Kidney (tissue), 13 donors: ENCODE measurements at regions not wholly inside any gene's neighbourhood (a gene's known extent, or its start where the extent isn't known, plus 50 kb on each side); places are given as distances from the start of the nearest gene placed in this dataset.

Experiments used
- DNase-seq, 5 donors: peaks; one replicate each; pipeline ENCODE4 v3.0.0-alpha.2; 2013 to 2020
- FAIRE-seq: peaks from 2 replicates; lab custom pipeline; 2012; peaks lifted over from hg19 to GRCh38; lab: Jason Lieb, UNC
- H3K27ac ChIP-seq, 2 donors: one replicate each; pipeline ENCODE4 v1.7.0; 2013; ENCODE audit warnings: low read depth in 2 of 2, low read length in 2 of 2, inconsistent platforms in 1 of 2
- H3K27me3 ChIP-seq: one replicate; pipeline ENCODE4 v1.7.1; 2013; ENCODE audit warnings: low read length, inconsistent platforms; ENCODE audit not compliant: control insufficient read depth, insufficient read depth
- H3K36me3 ChIP-seq, 3 donors: one replicate each; pipeline versions ENCODE4 v1.7.0 to v1.7.1; 2013; ENCODE audit warnings: low read length in 3 of 3, control low read depth in 1 of 3, inconsistent platforms in 1 of 3; ENCODE audit not compliant: insufficient read depth in 3 of 3, control insufficient read depth in 2 of 3
- H3K4me1 ChIP-seq, 3 donors: one replicate each; pipeline versions ENCODE4 v1.7.0 to v1.7.1; 2013; ENCODE audit warnings: low read length in 3 of 3, inconsistent platforms in 1 of 3, low read depth in 1 of 3; ENCODE audit not compliant: control insufficient read depth in 2 of 3, insufficient read depth in 2 of 3
- H3K4me3 ChIP-seq, 3 donors: one replicate each; pipeline versions ENCODE4 v1.7.0 to v1.8.1; 2013; ENCODE audit warnings: low read length in 3 of 3, control low read depth in 1 of 3, inconsistent platforms in 1 of 3
- H3K9ac ChIP-seq, 3 donors: one replicate each; pipeline versions ENCODE4 v1.7.0 to v1.7.1; 2013; ENCODE audit warnings: low read length in 3 of 3, control low read depth in 1 of 3, inconsistent platforms in 1 of 3
- H3K9me3 ChIP-seq, 3 donors: one replicate each; pipeline versions ENCODE4 v1.7.0 to v1.7.1; 2013; ENCODE audit warnings: low read length in 3 of 3, control low read depth in 1 of 3, inconsistent platforms in 1 of 3; ENCODE audit not compliant: control insufficient read depth in 2 of 3, insufficient read depth in 1 of 3
- intact Hi-C: fragments of 100-400 bp; cut with DNase I; formaldehyde crosslinking; loops from one replicate; pipeline ENCODE4 v1.11.1; 2022
- TF ChIP-seq, protein P1 (sequence below): IDR thresholded peaks from 3 replicates; pipeline ENCODE4 v1.5.1; 2012; ENCODE audit warnings: mild to moderate bottlenecking, moderate library complexity, borderline replicate concordance; ENCODE audit not compliant: insufficient read depth; ENCODE audit errors: extremely low read depth
- donor health status: control.
- donor health status: control.
- donor health status: control.
- donor health status: control.
- donor health status: control.
- donor health status: DM: yes; HTN: yes; CAD: no.
- donor health status: Normal renal cell carcinoma (clear cell type).

DNA sequence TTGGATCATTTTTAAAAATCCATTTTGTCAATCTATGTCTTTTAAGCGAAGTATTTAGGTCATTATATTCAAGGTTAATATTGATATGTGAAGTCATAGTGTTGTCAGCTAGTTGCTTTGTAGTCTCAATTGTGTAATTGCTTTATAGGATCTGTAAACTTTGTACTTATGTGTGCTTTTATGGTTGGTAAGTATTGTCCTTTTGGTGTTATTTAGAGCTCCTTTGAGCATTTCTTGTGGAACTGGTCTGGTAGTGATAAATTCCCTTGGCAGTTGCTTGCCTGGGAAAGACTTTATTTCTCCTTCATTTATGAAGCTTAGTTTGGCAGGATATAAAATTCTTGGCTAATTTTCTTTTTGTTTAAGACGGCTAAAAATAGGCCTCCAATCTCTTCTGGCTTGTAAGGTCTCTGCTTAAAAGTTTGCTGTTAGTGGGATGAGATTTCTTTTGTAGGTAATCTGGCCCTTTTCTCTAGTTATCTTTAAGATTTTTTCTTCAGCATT lies 368.8 kb downstream of the SPRY2 start:
- no peaks in the 10 kb centered on the region for H3K27me3 ChIP-seq

DNA sequence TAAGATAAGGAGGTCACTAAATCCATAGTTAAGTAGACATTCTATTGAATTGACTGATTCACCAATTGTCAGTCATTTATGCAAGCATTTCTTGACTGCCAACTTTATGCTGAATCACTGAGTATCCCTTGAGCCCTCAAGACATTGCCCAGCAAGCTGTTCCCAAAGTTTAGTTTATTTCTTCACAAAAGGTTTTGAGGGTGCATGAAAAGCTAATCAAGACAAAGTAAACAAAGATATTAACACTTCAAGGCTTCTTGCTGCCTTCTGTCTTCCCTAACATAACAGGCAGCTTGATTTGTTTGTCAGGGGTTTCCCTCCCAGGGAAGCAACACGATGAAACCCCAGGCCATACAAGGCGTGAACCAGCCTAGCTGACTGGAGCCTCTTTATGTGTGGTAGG lies 374.4 kb downstream of the SPRY2 start:
- intact Hi-C loops = no loop called here
- FAIRE-seq (no peak), DNase-seq (no peak)
- Histone ChIP-seq H3K27ac (no peak overlapping the region), H3K36me3 (no peaks in the 10 kb centered on the region), H3K4me1 (no peaks in the 10 kb centered on the region), H3K9me3 (no peaks in the 10 kb centered on the region), H3K9ac (no peak overlapping the region), H3K4me3 (no peak overlapping the region), H3K27me3 (no peaks in the 10 kb centered on the region)
- TF ChIP-seq, protein P1, sequence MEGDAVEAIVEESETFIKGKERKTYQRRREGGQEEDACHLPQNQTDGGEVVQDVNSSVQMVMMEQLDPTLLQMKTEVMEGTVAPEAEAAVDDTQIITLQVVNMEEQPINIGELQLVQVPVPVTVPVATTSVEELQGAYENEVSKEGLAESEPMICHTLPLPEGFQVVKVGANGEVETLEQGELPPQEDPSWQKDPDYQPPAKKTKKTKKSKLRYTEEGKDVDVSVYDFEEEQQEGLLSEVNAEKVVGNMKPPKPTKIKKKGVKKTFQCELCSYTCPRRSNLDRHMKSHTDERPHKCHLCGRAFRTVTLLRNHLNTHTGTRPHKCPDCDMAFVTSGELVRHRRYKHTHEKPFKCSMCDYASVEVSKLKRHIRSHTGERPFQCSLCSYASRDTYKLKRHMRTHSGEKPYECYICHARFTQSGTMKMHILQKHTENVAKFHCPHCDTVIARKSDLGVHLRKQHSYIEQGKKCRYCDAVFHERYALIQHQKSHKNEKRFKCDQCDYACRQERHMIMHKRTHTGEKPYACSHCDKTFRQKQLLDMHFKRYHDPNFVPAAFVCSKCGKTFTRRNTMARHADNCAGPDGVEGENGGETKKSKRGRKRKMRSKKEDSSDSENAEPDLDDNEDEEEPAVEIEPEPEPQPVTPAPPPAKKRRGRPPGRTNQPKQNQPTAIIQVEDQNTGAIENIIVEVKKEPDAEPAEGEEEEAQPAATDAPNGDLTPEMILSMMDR = no peak

More for the DNA sequence above, 368.8 kb downstream of the SPRY2 start:
- Histone ChIP-seq H3K9me3 (no peaks in the 10 kb centered on the region), H3K36me3 (no peaks in the 10 kb centered on the region), H3K9ac (no peak overlapping the region), H3K27ac (no peak overlapping the region), H3K4me3 (no peak overlapping the region), H3K4me1 (no peaks in the 10 kb centered on the region)
- TF ChIP-seq, protein P1 = no peak
- intact Hi-C loops = no loop called here
- no peak for DNase-seq
- FAIRE-seq = no peak

DNA sequence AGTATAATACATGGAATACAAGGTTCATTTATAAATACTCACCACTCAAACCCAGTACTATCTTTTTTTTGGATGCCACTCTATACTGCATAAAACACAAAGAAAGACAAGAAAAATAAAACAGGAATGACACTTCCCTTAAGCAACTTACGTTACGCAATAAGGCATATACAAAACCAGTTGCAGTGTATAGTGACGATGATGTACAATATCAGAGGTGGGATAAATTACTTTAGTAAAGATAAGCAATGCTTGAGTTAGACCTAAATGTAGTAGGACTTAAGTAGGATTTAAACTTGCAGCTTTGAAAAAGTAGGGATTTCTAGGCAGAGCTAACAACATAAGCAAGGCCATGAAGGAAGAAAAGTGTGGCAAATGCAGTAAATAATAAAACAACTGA lies 374.9 kb downstream of the SPRY2 start:
- H3K27me3 ChIP-seq = no peaks in the 10 kb centered on the region
- no peaks in the 10 kb centered on the region for H3K9me3 ChIP-seq
- no peak overlapping the region for H3K27ac ChIP-seq
- DNase-seq (no peak), FAIRE-seq (no peak)
- no peak overlapping the region for H3K4me3 ChIP-seq
- TF ChIP-seq, protein P1 = no peak
- H3K36me3 ChIP-seq = no peaks in the 10 kb centered on the region
- no peaks in the 10 kb centered on the region for H3K4me1 ChIP-seq
- H3K9ac ChIP-seq = no peak overlapping the region
- intact Hi-C loops = no loop called here

DNA sequence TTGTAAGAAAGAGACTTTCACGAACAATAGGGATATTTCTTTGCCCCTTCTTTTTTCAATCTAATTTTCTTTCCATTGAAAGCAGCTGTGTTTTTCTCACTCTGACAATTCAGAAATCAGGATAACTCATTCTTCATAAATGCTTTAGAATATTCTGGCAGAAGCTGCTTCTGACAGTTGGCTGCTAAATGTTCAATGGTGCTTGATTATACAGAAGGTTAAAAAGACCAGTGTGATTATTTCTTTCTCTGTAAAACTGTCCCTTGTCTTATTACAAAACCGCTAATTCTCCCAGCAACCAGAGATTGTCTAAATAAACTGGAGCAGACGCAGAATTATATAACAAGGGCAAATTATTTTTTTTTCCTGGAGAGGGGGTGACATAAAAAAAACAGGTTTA lies 394.4 kb downstream of the SPRY2 start:
- FAIRE-seq (no peak), DNase-seq (no peak)
- Histone ChIP-seq H3K9ac (no peak overlapping the region), H3K4me3 (no peak overlapping the region), H3K27me3 (no peaks in the 10 kb centered on the region), H3K36me3 (no peaks in the 10 kb centered on the region), H3K27ac (no peak overlapping the region), H3K4me1 (no peaks in the 10 kb centered on the region), H3K9me3 (peaks cover 0 to 3% (median 2%) of the 10 kb centered on the region in 3 donors)
- TF ChIP-seq, protein P1 = no peak
- intact Hi-C loops = no loop called here
